HG02642 (cell line): ENCODE measurements at regions not wholly inside any gene's neighbourhood (a gene's known extent, or its start where the extent isn't known, plus 50 kb on each side); places are given as distances from the start of the nearest gene placed in this dataset.
"Not testable (repeated sequence)": the region's sequence is repeated elsewhere in the genome, so short reads cannot be mapped to it uniquely, and the experiment has no call there.

Experiments used
- ATAC-seq: cut with Tn5 transposase; IDR thresholded peaks from one replicate; pipeline ENCODE4 v1.9.1; 2021; ENCODE audit warnings: mild to moderate bottlenecking; ENCODE audit not compliant: unreplicated experiment, poor library complexity

DNA sequence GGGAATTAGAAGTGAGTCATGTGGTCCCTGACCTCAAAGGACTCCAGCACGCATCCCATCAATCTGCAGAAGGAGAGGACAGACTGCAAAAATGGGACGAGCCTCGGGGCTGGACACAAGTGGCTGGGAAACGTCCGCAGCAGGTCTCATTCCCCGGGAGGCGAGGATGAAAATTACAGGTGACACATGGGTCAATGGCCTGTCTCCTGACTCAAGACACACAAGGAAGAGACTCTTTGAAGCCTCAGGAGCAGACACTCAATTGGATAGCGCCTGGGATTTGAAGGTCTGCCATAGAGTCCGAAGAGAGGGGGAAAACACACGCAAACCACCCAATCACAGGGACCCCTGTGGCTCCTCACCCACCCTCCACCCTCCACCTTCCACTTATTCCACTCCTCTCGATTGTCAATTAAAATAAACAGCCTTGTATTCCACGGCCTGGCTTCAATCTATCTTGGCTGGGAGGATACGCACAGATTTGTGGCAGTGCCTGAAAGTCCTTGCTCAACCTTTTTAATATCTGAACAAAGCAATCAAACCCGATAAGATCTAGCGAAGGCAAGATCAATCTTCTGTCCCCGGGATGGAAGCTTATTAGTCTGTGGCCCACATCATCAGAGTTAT, 101.8 kb upstream of the CADM1 start:
- ATAC-seq = no peak

DNA sequence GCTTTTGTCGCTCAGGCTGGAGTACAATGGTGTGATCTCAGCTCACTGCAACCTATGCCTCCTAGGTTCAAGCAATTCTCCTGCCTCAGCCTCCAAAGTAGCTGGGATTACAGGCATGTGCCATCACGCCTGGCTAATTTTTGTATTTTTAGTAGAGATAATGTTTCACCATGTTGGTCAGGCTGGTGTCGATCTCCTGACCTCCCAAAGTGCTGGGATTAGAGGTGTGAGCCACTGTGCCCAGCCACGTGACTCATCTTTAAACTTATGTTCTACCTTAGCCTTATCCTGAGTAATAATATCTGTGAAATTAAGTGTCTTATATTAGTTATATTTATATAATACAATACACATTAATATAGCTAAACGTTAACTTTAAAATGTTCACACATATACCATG, 101.2 kb upstream of the CADM1 start:
- ATAC-seq = not testable (repeated sequence)

DNA sequence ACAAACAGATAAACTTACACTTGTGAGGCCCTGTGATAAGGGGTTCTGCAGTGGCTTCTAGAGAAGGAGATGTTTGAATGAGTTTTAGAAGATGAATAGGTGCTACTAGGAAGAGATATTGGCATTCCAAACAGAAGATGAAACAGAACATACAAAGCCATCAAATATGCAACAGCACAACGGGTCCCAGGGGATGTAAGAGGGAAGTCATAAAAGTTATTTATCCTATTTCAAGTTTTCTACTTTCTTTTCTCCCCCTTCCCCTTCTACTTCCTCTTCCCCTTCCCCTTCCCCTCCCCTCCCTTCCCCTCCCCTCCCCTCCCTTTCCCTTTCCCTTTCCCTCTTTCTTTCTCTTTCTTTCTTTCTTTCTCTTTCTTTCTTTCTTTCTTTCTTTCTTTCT, 94.9 kb upstream of the CADM1 start:
- ATAC-seq = no peak

DNA sequence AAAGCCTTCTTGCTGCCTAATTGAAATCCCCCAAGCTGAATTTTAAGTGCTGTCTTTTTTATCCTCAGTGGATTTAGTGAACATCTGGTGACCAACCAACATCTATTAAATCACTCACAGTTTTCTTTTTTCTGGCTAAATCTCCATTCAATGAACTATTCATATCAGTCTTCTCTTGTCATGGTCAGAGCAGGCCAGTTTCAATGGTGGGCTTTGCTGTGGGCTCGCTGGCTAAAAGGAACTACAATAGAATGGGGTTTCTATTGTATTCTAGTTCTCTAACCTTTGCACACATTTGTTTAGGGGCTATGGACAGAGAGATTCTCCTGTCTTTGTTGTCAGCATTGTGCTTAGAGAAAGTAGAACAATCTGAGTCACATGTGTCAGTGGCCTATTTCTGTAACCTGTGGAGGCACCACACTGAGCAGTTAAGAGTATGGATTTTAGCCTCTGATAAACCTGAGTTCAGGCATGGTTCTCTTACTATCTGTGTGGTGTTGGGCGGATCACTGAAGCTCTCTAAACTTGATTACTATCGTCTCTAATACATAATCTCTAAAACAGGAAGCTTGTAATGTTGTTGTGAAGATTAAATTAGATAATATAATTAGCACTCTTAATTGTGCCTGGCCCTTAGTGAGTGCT, 94.2 kb upstream of the CADM1 start:
- ATAC-seq = no peak

DNA sequence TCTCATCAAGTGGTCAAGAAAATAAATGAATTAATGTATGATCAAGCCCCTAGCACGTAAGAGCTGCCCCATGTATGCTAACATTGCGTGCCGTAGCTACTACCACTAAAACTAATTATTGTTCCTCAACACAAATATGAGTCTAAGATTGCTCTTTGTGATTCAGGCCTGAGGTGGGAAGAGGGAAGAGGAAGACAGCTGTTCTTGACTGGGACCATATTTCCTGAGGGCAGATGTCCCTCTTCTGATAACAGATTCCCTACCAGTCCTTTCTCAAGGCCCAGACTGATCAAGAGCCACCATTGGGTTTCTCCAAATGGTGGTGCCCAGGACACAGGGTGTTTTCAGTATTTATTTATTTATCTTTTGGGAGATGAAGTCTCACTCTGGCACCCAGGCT, 87.2 kb upstream of the CADM1 start:
- ATAC-seq = no peak

DNA sequence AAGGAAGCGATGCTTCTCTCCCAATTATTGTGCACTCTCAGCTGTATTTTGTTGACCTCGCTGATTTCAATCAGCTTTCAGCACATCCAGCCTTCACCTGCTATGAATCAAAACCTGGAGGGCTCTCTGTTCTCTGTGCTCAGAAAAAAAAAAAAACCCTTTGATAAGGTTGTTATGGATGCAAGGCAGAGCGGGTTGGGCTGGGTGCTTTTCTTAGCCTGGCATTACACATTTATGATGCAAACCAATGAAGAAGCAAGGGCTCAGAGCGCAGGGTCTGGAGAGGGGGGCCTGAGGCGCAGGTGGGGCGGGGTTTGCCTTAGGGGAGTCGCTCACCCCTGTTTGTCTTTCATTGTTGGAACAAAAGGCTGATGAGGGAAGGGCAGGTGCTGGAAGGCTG, 86.0 kb upstream of the CADM1 start:
- ATAC-seq = no peak

DNA sequence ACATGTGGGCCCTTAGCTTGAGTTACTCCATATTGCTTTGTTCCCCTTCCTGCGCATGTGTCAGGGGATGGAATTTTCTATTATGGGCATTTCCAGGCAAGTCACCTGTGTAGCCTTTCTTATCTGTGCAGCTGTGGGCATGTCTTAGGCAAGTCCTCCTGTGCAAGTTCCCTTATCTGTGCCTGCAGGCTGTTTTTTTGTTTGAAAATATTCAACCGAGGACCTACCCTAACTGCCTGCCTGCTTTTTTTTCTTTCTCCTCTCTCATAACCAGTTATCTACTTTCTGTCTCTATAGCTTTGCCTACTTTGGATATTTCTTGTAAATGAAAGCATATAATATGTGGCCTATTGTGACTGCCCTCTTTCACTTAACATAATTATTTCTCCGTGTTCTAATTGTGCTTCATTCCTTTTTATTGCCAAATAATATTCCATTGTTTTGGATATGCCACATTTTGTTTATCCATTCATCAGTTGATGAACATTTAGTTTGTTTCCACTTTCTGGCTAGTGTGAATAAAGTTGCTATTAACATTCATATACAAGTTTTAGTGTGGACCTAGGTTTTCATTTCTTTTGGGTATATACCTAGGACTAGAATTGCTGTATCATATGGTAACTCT, 83.6 kb upstream of the CADM1 start:
- ATAC-seq = no peak

DNA sequence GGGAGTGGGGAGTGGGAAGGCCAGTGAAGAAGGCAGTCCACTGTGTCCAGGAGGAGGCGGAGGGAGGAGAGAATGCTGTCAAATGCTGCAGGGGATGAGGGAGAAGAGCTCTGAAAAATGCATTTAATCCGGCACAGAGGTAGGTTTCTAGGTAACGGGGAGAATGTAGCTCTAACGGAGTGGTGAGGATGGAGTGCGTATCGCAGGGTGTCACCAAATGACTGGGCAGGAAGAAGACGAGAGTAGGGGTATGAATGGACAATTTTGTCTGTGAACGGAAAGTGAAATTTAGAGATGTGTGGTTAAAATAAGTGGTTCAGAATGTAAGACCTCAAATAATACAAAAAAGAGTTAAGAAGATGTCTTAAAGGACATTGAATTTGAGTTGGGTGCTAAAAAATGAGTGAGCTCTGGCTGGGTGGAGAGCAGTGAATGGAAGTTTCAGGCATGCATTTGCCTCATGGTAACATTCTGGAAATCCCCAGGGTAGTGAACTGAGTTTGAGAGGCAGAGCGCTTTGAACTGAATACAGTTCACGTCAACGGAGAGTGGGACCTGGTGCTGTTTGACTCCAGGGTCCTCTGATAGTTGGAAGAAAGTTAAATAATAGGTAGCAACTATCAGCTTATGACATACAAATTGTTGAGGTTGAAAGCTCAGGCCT, 81.3 kb upstream of the CADM1 start:
- peak; percentile 70 for ATAC-seq

DNA sequence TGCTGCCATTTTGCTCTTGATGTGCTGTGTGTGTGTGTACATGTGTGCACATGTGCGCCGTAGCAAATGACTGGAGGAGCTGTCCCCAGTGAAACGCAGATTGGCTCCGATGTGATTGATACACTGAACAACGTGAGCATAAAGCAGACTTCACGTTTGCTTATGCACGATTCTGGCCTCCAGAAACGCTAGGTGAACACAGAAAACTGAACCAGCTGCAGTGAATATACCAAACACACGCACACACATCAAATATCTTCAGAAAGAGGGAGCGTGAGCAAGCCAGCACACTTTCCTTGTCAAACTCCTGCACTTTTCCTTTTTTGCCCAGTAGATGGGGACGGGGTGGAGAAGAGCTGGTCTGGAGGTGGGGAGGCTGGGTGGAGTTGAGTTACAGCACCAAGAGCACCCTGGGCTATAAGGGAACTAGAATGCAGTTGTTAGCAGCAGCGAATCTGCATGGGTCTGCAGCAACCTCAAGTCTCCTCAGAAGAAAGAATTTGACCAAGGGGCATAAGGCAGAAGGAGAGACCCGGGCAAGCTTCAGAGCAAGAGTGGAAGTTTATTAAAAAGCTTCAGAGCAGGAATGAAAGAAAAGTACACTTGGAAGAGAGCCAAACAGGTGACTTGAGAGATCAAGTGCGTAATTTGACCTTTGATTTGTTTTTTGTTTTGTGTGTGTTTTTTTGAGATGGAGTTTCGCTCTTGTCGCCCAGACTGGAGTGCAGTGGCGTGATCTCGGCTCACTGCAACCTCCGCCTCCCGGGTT, 77.8 kb upstream of the CADM1 start:
- ATAC-seq = no peak

DNA sequence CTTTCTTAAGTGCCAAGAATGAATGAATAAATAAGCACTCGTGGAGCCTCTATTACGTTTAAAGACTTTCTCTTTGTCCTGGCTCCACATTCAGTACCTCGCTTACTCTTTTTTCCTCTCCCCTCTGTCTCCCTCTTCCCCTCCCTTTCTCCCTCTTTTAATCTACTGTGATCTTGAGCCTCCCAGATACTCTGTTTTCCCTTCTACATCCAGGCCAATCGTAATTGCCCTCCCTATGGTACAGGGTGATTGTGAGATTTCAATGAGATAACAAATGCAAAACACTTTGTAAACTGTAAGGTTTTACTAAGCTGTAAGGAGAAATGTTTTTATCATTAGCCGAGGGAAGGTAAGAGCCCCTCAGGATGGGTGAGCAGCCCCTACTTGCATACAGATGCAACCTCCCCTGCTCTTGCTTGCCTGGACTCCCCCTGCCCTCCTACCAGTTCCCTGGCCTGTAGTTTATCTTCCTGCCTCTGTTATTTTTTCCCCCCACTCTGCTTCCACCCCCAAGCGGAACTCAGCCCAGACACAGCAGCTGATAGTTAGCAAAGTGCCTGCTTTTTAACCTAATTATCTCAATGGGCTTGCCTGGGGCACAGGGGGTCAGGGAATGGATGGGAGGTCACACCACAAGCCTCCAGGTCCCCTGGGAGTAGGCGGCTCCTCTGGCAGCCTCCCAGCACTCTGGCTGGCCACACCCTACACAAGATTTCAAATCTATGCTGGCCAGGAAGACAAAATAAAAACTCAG, 76.9 kb upstream of the CADM1 start:
- ATAC-seq = no peak

DNA sequence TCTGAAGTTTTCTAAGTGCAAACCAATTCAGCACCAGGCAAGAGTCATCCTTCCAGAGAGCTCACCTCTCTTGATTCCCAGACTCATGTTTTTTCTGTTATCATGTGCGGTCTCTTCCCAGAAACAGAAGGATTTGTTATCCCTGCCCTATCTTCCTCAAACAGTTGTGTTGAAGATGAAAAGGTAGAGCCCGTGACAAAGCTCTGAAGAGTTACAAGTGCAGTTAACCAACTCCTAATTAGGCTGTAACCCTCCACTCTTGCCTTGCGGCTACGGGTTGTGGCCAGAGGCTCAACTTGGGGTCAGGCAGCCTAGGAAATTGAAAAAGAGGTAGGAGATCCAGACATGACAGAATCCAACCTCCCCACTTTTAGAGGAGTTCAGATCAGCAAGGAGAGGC, 76.2 kb upstream of the CADM1 start:
- ATAC-seq = no peak

DNA sequence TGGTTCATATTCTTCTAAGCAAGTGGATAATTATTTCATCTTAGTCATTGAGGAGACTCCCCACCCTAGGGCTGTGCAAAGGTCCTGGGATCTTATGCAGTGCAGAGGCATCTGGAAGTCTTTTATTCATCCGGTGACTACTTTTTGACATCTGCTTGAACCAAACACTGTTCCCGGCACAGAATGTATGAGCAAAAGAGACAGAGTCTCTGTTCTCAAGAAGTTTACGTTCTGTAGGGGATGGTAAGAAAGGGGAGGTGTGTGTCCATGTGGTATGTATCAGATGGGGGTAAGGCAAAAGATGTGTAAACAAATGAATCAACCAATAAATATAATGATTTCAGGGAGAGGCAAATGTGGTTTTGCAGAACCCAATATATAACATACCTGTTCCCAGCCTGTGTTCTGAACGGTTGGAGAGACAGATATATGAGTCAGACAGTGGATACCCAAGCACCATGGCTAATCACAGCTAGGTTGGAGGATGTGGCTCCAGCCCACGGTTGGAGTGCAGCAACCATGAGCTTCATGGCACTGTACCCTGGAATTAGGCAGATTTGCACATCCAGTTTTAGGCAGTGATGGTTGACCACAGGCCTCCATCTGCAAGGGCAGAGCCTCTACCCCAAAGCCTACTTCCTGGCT, 75.1 kb upstream of the CADM1 start:
- ATAC-seq = no peak

DNA sequence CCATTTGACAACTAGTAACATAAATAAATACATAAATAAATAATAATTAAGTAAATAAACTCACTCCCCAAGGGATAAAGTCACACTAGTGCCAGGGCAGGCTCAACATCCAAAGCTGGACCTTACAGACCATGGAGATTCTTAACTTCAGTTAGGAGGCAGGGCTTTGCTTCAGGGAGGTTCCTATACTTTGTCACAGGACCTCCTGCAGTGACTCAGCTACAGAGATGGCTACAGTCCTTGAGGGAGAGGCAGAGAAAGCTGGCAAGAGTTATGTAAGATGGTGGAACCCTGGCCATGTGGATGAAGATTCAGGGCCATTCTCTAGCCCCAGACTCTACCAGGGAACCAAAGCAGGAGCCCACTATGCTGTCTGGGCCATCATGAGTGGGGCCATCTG, 74.1 kb upstream of the CADM1 start:
- no peak for ATAC-seq

DNA sequence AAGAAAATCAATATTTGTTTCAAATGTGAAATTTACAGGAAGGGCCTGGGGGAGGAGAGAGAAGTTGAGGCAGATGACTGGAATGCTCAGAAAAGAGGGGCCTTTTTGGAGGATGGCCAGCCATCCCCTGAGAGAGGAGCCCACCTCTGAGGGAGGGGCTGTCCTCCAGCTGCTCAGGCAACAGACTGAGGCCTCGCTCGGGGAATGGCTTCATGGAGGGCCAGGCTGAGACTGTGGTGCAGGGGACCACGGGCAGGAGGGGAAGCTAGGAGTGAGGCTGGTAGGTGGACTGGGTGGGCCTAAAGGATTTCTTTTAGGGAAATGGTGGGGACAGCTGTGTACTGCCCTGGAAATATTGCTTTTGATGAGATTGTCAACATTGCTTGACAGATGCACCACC, 73.5 kb upstream of the CADM1 start:
- no peak for ATAC-seq

DNA sequence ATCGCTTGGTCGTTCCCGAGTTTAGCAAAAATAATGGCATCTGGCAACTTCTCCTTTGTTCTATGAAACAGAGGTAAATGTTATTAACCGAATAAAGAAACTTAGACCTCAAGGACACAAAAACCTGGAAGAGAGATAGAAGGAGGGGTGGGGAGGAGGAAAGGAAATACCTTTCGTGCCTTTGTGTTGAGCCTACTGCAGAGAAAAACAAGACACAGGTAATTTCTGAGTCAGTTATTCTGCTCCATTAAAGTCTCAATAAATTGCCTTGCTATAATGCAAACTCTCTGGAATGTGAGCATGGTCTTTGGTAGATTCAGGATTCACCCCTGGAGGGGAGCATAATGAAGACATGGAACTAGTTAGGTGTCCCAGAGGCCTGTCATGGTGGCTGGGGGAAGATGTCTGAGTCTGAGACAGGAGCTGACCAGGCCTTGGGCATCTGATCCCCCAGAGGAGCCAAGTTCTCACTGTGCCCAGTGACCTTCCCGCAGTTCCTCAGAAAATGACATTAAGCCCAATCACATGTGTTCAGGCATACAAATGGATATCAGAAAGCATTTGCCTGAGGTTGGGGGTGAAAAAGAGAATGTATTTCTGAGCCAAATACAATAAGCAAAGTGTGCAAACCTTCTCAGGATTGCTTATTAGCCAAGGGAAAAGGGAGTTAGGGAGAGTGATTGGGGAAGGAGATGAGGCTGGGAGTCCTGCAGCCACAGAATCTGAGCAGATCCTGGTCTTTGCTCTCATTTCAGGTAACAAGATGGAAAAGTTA, 72.6 kb upstream of the CADM1 start:
- ATAC-seq = no peak

DNA sequence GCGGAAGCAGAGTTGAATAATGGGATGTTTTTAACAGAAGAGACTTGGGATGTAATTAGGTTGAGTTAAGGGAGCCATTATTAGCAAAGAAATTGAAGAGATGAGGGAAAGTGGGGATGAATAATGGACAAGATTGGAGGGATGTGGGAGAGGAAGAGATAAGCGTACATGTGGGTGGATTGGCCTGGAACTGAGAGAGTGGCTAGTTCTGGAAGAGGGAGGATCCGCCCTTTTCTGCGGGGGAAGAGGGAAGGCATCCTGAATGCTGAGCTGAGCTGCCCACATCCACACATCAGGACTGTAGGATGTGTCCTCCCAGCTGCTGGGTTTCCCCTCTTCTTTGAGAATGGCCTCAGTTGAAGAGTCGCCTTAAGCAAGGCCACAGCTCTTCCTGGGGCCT, 68.3 kb upstream of the CADM1 start:
- no peak for ATAC-seq

DNA sequence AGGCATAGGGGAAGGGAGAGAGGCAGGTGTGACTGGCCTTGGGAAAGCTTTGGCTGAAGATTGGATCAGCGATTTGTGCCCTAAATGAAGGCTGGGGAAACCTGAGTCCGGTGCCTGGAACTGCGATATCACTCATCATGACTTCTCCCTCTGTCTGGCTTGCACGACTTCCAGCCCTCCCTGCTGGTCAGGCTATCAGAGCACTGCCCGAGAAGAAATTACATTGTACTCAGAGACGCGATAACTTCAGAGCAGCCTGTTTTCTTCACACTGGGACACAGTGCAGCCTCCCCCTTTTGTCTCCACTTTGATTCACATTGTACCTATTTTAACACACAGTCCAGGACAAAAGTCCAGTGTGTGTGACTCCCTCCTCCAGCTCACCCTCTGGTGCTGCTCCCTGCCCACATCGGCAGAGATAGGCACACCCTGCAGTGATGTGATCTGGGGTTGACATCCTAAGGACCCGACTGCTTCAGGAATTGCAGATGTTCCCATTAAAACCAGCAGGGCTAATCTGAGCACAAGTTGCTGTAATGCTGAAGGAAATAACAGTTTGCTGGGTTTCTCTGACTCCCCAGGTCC, 62.1 kb upstream of the CADM1 start:
- no peak for ATAC-seq

DNA sequence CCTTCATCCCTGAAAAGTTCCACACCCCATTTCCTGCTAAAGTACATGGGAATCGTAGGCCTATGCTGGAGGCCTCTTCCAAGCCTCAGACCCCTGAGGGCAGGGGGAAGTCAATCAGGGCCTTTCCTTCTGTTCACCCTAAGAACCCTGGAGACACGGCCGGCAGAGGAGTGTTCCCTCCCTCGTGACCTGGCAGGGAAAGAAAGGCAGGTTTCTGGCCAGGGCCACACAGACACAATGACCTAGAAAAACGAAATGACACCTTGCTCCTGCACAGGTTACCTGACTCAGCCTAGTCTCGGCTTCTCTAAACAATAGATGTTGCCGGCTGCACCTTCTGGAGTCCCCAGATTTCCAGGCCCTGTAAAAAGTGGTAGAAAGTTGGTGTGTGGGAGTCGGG, 60.6 kb upstream of the CADM1 start:
- no peak for ATAC-seq

DNA sequence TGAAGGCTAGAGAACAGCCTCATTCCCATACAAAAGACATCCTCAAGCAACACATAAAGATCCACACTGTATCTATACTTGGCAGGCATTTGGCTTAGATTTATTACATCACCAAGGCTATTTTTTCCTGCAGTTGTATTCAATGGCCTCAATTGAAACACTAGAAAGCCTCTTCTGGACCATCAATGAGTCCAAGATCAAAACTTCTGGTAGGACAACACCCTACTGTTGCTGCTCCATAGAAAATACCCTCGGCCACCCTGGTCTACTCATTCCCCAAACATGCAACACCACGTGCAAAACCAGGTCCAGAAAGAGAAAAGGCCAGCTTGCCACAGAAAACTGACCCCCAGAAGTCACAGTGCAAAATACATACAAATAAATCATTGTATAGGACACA, 56.9 kb upstream of the CADM1 start:
- no peak for ATAC-seq
